GM10266 (cell line): ENCODE measurements at regions not wholly inside any gene's neighbourhood (a gene's known extent, or its start where the extent isn't known, plus 50 kb on each side); places are given as distances from the start of the nearest gene placed in this dataset.
"Not testable (repeated sequence)": the region's sequence is repeated elsewhere in the genome, so short reads cannot be mapped to it uniquely, and the experiment has no call there.

Experiments
- DNase-seq: peaks from one replicate; pipeline ENCODE4 v3.0.0; 2012; ENCODE audit errors: extremely low spot score
- CTCF ChIP-seq: IDR thresholded peaks from 2 replicates; pipeline ENCODE4 v1.5.1; 2012; ENCODE audit warnings: mild to moderate bottlenecking, low read depth; ENCODE audit not compliant: control insufficient read depth, insufficient read depth; ENCODE audit errors: missing control alignments

- no peak for TF ChIP-seq CTCF
- no peak for DNase-seq
Observed at GRCh38 chr3:70612920-70613319, 300.5 kb upstream of the MDFIC2 start.

- not testable (repeated sequence) for DNase-seq
Observed at GRCh38 chr3:70611667-70612277, 299.3 kb upstream of the MDFIC2 start.

DNA sequence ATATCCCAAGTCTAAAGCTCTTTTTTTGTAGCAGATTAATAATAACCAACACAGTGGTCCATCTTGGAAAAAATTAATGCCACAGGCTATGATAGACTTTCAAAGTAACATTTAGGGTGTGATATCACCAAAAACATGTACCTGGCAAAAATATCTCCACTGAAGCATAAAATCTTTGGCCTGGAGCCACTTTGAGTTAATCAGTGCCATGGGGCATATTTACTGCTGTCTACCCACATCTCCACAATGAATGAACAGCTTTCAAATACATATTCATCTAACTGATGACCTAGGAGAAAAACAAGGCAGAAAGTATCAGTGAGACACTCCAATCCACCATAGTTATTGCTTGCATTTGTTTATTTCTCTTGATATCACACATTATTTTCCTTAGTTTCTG lies 296.0 kb upstream of the MDFIC2 start:
- no peak for DNase-seq
- TF ChIP-seq CTCF: no peak

- no peak for DNase-seq
- no peak for TF ChIP-seq CTCF
Observed at GRCh38 chr3:70607469-70607868, 295.0 kb upstream of the MDFIC2 start.

GRCh38 chr3:70606018-70606417 lies 293.6 kb upstream of the MDFIC2 start:
- TF ChIP-seq CTCF: no peak
- DNase-seq: no peak

DNA sequence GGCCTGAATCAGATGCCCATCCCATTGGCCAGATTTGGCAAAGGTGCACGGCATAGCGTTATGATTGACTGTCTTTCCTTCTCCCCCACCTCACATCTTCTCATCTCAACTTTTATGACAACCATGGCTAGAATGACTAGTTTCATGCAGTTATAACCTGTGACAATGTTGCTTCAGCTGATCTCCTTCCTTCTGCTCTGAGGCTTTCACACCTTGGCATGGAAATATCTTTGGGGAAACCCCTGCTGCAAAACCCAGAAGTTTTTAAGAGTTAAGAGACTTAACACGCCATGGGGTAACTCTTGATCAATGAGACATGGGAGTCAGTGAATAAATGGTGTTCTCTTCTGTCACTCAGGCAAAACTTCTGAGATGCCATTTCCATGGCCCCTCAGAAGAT lies 290.7 kb upstream of the MDFIC2 start:
- DNase-seq: no peak
- TF ChIP-seq CTCF: no peak

DNA sequence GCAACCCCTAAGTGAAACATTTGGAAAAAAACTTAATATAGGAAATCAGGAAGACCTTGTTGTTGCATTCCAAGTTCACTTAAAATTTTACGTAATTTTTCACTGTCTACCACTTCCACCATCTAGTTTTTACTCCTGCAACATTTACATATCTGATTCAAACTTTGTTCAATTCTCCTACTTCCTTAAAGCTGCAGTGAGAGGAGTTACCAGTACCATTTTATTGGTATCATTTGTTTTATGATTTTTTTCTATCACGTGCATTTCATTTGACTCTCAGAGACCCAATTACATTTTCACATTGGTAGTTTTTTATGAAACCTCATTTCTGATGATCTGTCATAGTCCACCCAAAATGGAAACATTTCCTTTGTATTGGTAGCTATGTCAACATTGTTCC lies 284.9 kb upstream of the MDFIC2 start:
- no peak for DNase-seq
- no peak for TF ChIP-seq CTCF

- no peak for DNase-seq
- no peak for TF ChIP-seq CTCF
Observed at GRCh38 chr3:70583682-70584081, 271.2 kb upstream of the MDFIC2 start.
